K562 (cell line): ENCODE measurements at regions not wholly inside any gene's neighbourhood (a gene's known extent, or its start where the extent isn't known, plus 50 kb on each side); places are given as distances from the start of the nearest gene placed in this dataset.
A peak's percentile ranks its signal among the peaks of the same experiment; 100 is the strongest.

Experiments used
- ATAC-seq: fragments of 200-7000 bp; cut with Tn5 transposase; 3 replicates; pipeline ENCODE4 v1.9.1; 2020; ENCODE audit warnings: moderate library complexity
- BruUV-seq: library from RNA; stranded (reverse); fragments of 400-500 nt; replicated peaks from 2 replicates; lab custom pipeline; 2021; lab: Mats Ljungman, UMichigan
- CTCF ChIA-PET: fragments of 300-600 bp; formaldehyde crosslinking; extraction: SDS; loops from one replicate; lab custom pipeline; 2021; ENCODE audit warnings: low intra/inter-chr PET ratio; lab: Yijun Ruan, JAX
- POLR2A ChIA-PET: fragments of 300-600, 350-650 bp; sonication (Branson Sonifier 250); formaldehyde crosslinking; extraction: SDS; loops from one replicate; lab custom pipeline; 2021; ENCODE audit warnings: antibody characterized with exemption, inconsistent platforms; lab: Yijun Ruan, JAX
- DNase-seq, 4 experiments: peaks; one replicate each; pipeline versions ENCODE4 v3.0.0 to v3.0.0-alpha.2; 2011 to 2018; ENCODE audit warnings: low spot score in 3 of 4, mixed read lengths in 3 of 4; ENCODE audit errors: extremely low read depth in 1 of 4
- FAIRE-seq: peaks from 2 replicates; lab custom pipeline; 2011; peaks lifted over from hg19 to GRCh38; lab: Jason Lieb, UNC
- H2AFZ ChIP-seq: 2 replicates; pipeline ENCODE4 v1.6.0; 2011; ENCODE audit warnings: low read depth, low read length, control low read depth, inconsistent platforms
- H3K27ac ChIP-seq: fragments of 200-600 bp; 3 replicates; pipeline ENCODE4 v1.8.0; 2011; ENCODE audit warnings: low read depth, mild to moderate bottlenecking, control low read depth, inconsistent platforms, low read length, moderate library complexity, mixed read lengths; ENCODE audit errors: extremely low read depth
- H3K27me3 ChIP-seq, 2 experiments: fragments of 300-600 bp in 1 of 2; 2 replicates in 1 of 2; 3 replicates in 1 of 2; pipeline versions ENCODE4 v1.6.0 to v1.8.0; 2011; ENCODE audit warnings: inconsistent platforms in 2 of 2, low read length in 2 of 2, mild to moderate bottlenecking in 1 of 2, mixed read lengths in 1 of 2, moderate library complexity in 1 of 2; ENCODE audit not compliant: control insufficient read depth in 2 of 2, insufficient read depth in 2 of 2
- H3K36me3 ChIP-seq: fragments of 300-600 bp; 3 replicates; pipeline ENCODE4 v1.8.0; 2011; ENCODE audit warnings: mild to moderate bottlenecking, low read length, inconsistent platforms; ENCODE audit not compliant: control insufficient read depth, insufficient read depth
- H3K4me1 ChIP-seq, 2 experiments: fragments of 200-600 bp in 1 of 2; replicated peaks in 1 of 2; 2 replicates in 1 of 2; 3 replicates in 1 of 2; pipeline versions ENCODE4 v1.5.1 to v1.8.0; 2011; ENCODE audit warnings: inconsistent platforms in 2 of 2, low read length in 2 of 2, mild to moderate bottlenecking in 1 of 2, mixed read lengths in 1 of 2, moderate library complexity in 1 of 2; ENCODE audit not compliant: control insufficient read depth in 2 of 2, insufficient read depth in 2 of 2
- H3K4me2 ChIP-seq: 2 replicates; pipeline ENCODE4 v1.6.1; 2011; ENCODE audit warnings: low read length, control low read depth, inconsistent platforms, mixed read lengths; ENCODE audit not compliant: insufficient read depth
- H3K4me3 ChIP-seq: fragments of 200-600 bp; sonication (generic), shearing (Covaris generic); 2 replicates; pipeline ENCODE4 v1.5.1; 2016; ENCODE audit warnings: control low read depth, inconsistent platforms
- H3K79me2 ChIP-seq: fragments of 200-600 bp; 3 replicates; pipeline ENCODE4 v1.8.0; 2011; ENCODE audit warnings: low read length, inconsistent platforms; ENCODE audit not compliant: control insufficient read depth, insufficient read depth
- H3K9ac ChIP-seq, 2 experiments: 2 replicates each; pipeline versions ENCODE4 v1.6.0 to v1.6.1; 2011; ENCODE audit warnings: low read depth in 2 of 2, low read length in 2 of 2, control low read depth in 1 of 2, inconsistent platforms in 1 of 2, mild to moderate bottlenecking in 1 of 2, mixed read lengths in 1 of 2; ENCODE audit not compliant: insufficient read depth in 1 of 2
- H3K9me1 ChIP-seq: one replicate; pipeline ENCODE4 v1.6.0; 2011; ENCODE audit warnings: inconsistent platforms, mild to moderate bottlenecking, low read length, moderate library complexity; ENCODE audit not compliant: control insufficient read depth, insufficient read depth
- H3K9me3 ChIP-seq: replicated peaks from 2 replicates; pipeline ENCODE4 v1.5.1; 2011; ENCODE audit warnings: low read depth, low read length, inconsistent platforms; ENCODE audit not compliant: control insufficient read depth, insufficient read depth
- H4K20me1 ChIP-seq: replicated peaks from 2 replicates; pipeline ENCODE4 v1.6.1; 2011; ENCODE audit warnings: low read length, inconsistent platforms, mixed read lengths; ENCODE audit not compliant: control insufficient read depth, insufficient read depth
- BDP1 ChIP-seq: IDR thresholded peaks from 3 replicates; pipeline ENCODE4 v1.6.1; 2011; ENCODE audit not compliant: insufficient read length, insufficient read depth
- CBFB ChIP-seq: sonication (generic); formaldehyde crosslinking; IDR thresholded peaks from 2 replicates; pipeline ENCODE4 v1.4.0; 2020; ENCODE audit warnings: mild to moderate bottlenecking, missing genetic modification reagents
- CEBPG ChIP-seq, 3 experiments: fragments of 200-800 bp in 1 of 3; sonication (Bioruptor generic) in 1 of 3; sonication (generic) in 1 of 3; formaldehyde crosslinking in 1 of 3; IDR thresholded peaks in 2 of 3; conservative IDR thresholded peaks in 1 of 3; 2 replicates each; pipeline versions ENCODE4 v1.6.1 to v1.8.0; 2016 to 2022; ENCODE audit warnings: missing compliant biosample characterization in 2 of 3, missing genetic modification characterization in 2 of 3, mild to moderate bottlenecking in 1 of 3, missing genetic modification reagents in 1 of 3
- CHD1 ChIP-seq: fragments of 200-600 bp; sonication (generic); IDR thresholded peaks from one replicate; pipeline ENCODE4 v1.6.1; 2012; ENCODE audit warnings: mild to moderate bottlenecking, moderate library complexity, low read length, inconsistent platforms
- GTF2F1 ChIP-seq: IDR thresholded peaks from 2 replicates; pipeline ENCODE4 v1.6.1; 2011; ENCODE audit warnings: low read depth, low read length, improper control_type of control experiment
- HDAC1 ChIP-seq, 2 experiments: fragments of 450-650 bp; IDR thresholded peaks; 2 replicates each; pipeline ENCODE4 v1.6.1; 2016 to 2017; ENCODE audit warnings: inconsistent platforms in 1 of 2, mild to moderate bottlenecking in 1 of 2, moderate library complexity in 1 of 2
- ZNF197 ChIP-seq: fragments of 200-800 bp; sonication (Bioruptor generic); IDR thresholded peaks from 2 replicates; pipeline ENCODE4 v1.6.1; 2016; ENCODE audit warnings: low read depth, missing genetic modification characterization, missing compliant biosample characterization
- ZNF551 ChIP-seq: fragments of 250-450 bp; sonication (Bioruptor Pico); IDR thresholded peaks from 2 replicates; pipeline ENCODE4 v1.5.0; 2021; ENCODE audit warnings: mild to moderate bottlenecking, moderate library complexity
- WGBS: fragments of 100-300 bp; shearing (Covaris generic); methylation state at CpG from one replicate; pipeline ENCODE4 v1.1.6; 2016; ENCODE audit warnings: low coverage, mixed read lengths; ENCODE audit not compliant: insufficient coverage; ENCODE audit errors: missing lambda C conversion rate; 5-methylcytosine and 5-hydroxymethylcytosine counted together
- in situ Hi-C: fragments of 300-500 bp; cut with MboI; formaldehyde crosslinking; loops from 4 replicates; pipeline ENCODE4 v1.15.0; 2018; ENCODE audit warnings: inconsistent platforms, mixed read lengths
- intact Hi-C: fragments of 100-400 bp; cut with micrococcal nuclease; formaldehyde crosslinking; loops from 2 replicates; pipeline ENCODE4 v1.14.2; 2022
- TF ChIP-seq, protein P1 (sequence below): fragments of 450-650 bp; formaldehyde crosslinking; IDR thresholded peaks from 2 replicates; pipeline ENCODE4 v1.4.0; 2020; ENCODE audit warnings: mild to moderate bottlenecking

- no peak for TF ChIP-seq CBFB (CRISPR knock-in tag)
Observed at GRCh38 chr10:108787932-108788331, 1135.4 kb downstream of the XPNPEP1 start (continued).

DNA sequence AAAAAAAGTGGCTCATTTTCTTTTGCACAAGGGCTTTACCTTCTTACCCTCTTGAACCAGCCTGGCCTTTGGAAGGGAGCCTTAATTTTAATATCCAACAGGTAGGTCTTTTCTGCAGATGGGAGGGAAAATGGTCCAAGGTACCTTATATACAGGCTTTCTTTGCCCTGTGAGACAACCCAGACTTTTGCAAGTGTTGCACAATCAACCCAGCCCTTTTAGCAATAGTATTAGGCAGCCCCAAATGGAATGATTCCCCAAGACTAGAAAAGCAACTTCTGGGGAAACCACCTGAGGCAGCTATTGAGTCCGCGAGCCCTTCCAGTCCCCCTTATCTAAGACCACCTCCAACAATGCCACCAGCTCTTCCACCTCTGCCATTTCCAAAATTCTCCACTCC is 1138.3 kb downstream of the XPNPEP1 start:
- TF ChIP-seq, protein P1, sequence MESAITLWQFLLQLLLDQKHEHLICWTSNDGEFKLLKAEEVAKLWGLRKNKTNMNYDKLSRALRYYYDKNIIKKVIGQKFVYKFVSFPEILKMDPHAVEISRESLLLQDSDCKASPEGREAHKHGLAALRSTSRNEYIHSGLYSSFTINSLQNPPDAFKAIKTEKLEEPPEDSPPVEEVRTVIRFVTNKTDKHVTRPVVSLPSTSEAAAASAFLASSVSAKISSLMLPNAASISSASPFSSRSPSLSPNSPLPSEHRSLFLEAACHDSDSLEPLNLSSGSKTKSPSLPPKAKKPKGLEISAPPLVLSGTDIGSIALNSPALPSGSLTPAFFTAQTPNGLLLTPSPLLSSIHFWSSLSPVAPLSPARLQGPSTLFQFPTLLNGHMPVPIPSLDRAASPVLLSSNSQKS = no peak
- TF ChIP-seq ZNF551 (CRISPR knock-in tag) = no peak
- no peak for TF ChIP-seq GTF2F1
- no peak for TF ChIP-seq BDP1
- TF ChIP-seq CEBPG (CRISPR knock-in tag; IDR thresholded peaks at IDR 0.05) = no peak
- 0 out of 4 replicates have a peak, but pooled peaks of 1 of the 2 experiments have one; percentile 7 for TF ChIP-seq CEBPG (tag; conservative IDR thresholded peaks at IDR 0.05 in 1 of 2, IDR thresholded peaks at IDR 0.05 in 1 of 2)
- no peak for TF ChIP-seq ZNF197 (CRISPR knock-in tag)
- TF ChIP-seq CHD1 = no peak
- no peak for TF ChIP-seq HDAC1 (IDR thresholded peaks at IDR 0.05)
- TF ChIP-seq, all 486 proteins: peak for 1
- no TSS peak for BruUV-seq

More for the DNA sequence above, 1138.3 kb downstream of the XPNPEP1 start:
- 0% methylated on average over 1 of the region's 2 CpGs for WGBS
- intact Hi-C loops (no loop called here), in situ Hi-C loops (no loop called here)
- Histone ChIP-seq H3K4me2 (no peak overlapping the region), H3K9me1 (no peaks in the 10 kb centered on the region), H3K9me3 (no peaks in the 10 kb centered on the region), H3K36me3 (no peaks in the 10 kb centered on the region), H3K4me3 (no peak overlapping the region), H2AFZ (no peak overlapping the region), H3K79me2 (no peaks in the 10 kb centered on the region), H3K4me1 (no peaks in the 10 kb centered on the region), H3K9ac (no peak overlapping the region), H3K27me3 (no peaks in the 10 kb centered on the region), H3K27ac (no peak overlapping the region), H4K20me1 (no peaks in the 10 kb centered on the region)
- CTCF ChIA-PET = no interaction called here
- FAIRE-seq (no peak), DNase-seq (no peak), ATAC-seq (no peak)
- POLR2A ChIA-PET = no interaction called here
